SU-DHL-6 (cell line): ENCODE measurements at regions not wholly inside any gene's neighbourhood (a gene's known extent, or its start where the extent isn't known, plus 50 kb on each side); places are given as distances from the start of the nearest gene placed in this dataset.

Experiments used
- EZH2phosphoT487 ChIP-seq: fragments of 200-600 bp; sonication (generic), shearing (Covaris generic); conservative IDR thresholded peaks from 2 replicates; pipeline ENCODE4 v1.6.1; 2018; ENCODE audit warnings: mild to moderate bottlenecking, antibody characterized with exemption, low read length, moderate library complexity, mixed read lengths
- TF ChIP-seq, protein P1 (sequence below): fragments of 200-600 bp; sonication (generic); IDR thresholded peaks from one replicate; pipeline ENCODE4 v1.5.1; 2017; ENCODE audit warnings: antibody characterized with exemption, mild to moderate bottlenecking, low read length, moderate library complexity; ENCODE audit not compliant: insufficient read depth, poor library complexity, severe bottlenecking

DNA sequence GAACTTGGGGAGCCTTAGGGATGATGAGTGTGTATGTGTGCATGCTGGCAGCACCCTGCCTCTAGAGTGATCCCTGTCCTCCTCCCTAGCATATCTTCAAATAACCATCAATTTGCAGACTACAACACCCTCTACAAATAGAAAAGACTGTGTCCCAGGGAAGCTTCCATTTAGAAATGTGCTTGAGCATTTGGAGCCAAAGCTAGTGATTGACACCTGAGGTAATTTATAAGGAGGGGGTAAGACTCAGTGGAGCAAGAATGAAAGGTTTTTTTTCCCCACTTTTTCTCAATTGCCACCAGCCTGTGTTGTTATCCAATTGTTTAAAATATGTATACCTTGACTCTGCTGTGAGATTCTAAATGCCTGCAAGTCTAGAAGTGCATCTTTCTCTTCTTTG is 286.0 kb upstream of the SLC14A2 start:
- TF ChIP-seq, protein P1, sequence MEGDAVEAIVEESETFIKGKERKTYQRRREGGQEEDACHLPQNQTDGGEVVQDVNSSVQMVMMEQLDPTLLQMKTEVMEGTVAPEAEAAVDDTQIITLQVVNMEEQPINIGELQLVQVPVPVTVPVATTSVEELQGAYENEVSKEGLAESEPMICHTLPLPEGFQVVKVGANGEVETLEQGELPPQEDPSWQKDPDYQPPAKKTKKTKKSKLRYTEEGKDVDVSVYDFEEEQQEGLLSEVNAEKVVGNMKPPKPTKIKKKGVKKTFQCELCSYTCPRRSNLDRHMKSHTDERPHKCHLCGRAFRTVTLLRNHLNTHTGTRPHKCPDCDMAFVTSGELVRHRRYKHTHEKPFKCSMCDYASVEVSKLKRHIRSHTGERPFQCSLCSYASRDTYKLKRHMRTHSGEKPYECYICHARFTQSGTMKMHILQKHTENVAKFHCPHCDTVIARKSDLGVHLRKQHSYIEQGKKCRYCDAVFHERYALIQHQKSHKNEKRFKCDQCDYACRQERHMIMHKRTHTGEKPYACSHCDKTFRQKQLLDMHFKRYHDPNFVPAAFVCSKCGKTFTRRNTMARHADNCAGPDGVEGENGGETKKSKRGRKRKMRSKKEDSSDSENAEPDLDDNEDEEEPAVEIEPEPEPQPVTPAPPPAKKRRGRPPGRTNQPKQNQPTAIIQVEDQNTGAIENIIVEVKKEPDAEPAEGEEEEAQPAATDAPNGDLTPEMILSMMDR, result no peak
- no peak for TF ChIP-seq EZH2phosphoT487
